ENCODE measurements at regions not wholly inside any gene's neighbourhood (a gene's known extent, or its start where the extent isn't known, plus 50 kb on each side); places are given as distances from the start of the nearest gene placed in this dataset.

- no peak overlapping the region for H3K27ac ChIP-seq
- BruUV-seq (replicated peaks): no TSS peak
- H3F3A ChIP-seq (ENCODE audit: insufficient read depth, low read depth): no peaks in the 10 kb centered on the region
- H3K4me1 ChIP-seq (replicated peaks; ENCODE audit: insufficient read depth): no peaks in the 10 kb centered on the region
- H3K4me2 ChIP-seq: no peak overlapping the region
- intact Hi-C loops (cut with micrococcal nuclease; ENCODE audit: unreplicated experiment): no loop called here
- no peak overlapping the region for H2AFZ ChIP-seq
- ChIA-PET POLR2A (ENCODE audit: unreplicated experiment) (no interaction called here), CTCF (no interaction called here)
- no peaks in the 10 kb centered on the region for H3K27me3 ChIP-seq (ENCODE audit: insufficient read depth, low read depth)
- no peaks in the 10 kb centered on the region for H3K36me3 ChIP-seq (ENCODE audit: low read depth)
- no peak overlapping the region for H3K4me3 ChIP-seq
- no peaks in the 10 kb centered on the region for H3K9me2 ChIP-seq (ENCODE audit: insufficient read depth)
- TF ChIP-seq CTCF (conservative IDR thresholded peaks at IDR 0.05): no peak
- no peak for TF ChIP-seq EZH2 (IDR thresholded peaks at IDR 0.05; ENCODE audit: low read depth)
- no peaks in the 10 kb centered on the region for H3K79me2 ChIP-seq (ENCODE audit: low read depth)
- no peaks in the 10 kb centered on the region for H4K20me1 ChIP-seq (ENCODE audit: insufficient read depth)
- 0 out of 2 replicates have a peak, but pooled peaks cover 3% of the 10 kb centered on the region for H3K9me3 ChIP-seq (ENCODE audit: insufficient read depth, low read depth)
- DNase-seq: no peak
Measured at GRCh38 chr18:10284540-10285282, 169.7 kb upstream of the APCDD1 start.

GRCh38 chr18:10285283-10285640, 169.2 kb upstream of the APCDD1 start:
- Histone ChIP-seq H3K27me3 (ENCODE audit: insufficient read depth, low read depth) (no peaks in the 10 kb centered on the region), H3K79me2 (ENCODE audit: low read depth) (no peaks in the 10 kb centered on the region), H3K9me2 (ENCODE audit: insufficient read depth) (no peaks in the 10 kb centered on the region), H3K36me3 (ENCODE audit: low read depth) (no peaks in the 10 kb centered on the region), H3K4me3 (no peak overlapping the region), H3K9me3 (ENCODE audit: insufficient read depth, low read depth) (0 out of 2 replicates have a peak, but pooled peaks cover 3% of the 10 kb centered on the region), H3K4me2 (no peak overlapping the region), H4K20me1 (ENCODE audit: insufficient read depth) (no peaks in the 10 kb centered on the region), H2AFZ (no peak overlapping the region), H3K27ac (no peak overlapping the region), H3F3A (ENCODE audit: insufficient read depth, low read depth) (no peaks in the 10 kb centered on the region), H3K4me1 (replicated peaks; ENCODE audit: insufficient read depth) (no peaks in the 10 kb centered on the region)
- DNase-seq: no peak
- intact Hi-C loops (cut with micrococcal nuclease; ENCODE audit: unreplicated experiment): no loop called here
- TF ChIP-seq CTCF (conservative IDR thresholded peaks at IDR 0.05) (no peak), EZH2 (IDR thresholded peaks at IDR 0.05; ENCODE audit: low read depth) (no peak)
- POLR2A ChIA-PET (ENCODE audit: unreplicated experiment): no interaction called here
- CTCF ChIA-PET: no interaction called here
- BruUV-seq (replicated peaks): no TSS peak

GRCh38 chr18:10286580-10287150, 167.8 kb upstream of the APCDD1 start:
- Histone ChIP-seq H4K20me1 (ENCODE audit: insufficient read depth) (no peaks in the 10 kb centered on the region), H2AFZ (no peak overlapping the region), H3K27me3 (ENCODE audit: insufficient read depth, low read depth) (no peaks in the 10 kb centered on the region), H3K9me2 (ENCODE audit: insufficient read depth) (no peaks in the 10 kb centered on the region), H3K4me2 (no peak overlapping the region), H3K27ac (no peak overlapping the region), H3K4me3 (no peak overlapping the region), H3K4me1 (replicated peaks; ENCODE audit: insufficient read depth) (no peaks in the 10 kb centered on the region), H3F3A (ENCODE audit: insufficient read depth, low read depth) (no peaks in the 10 kb centered on the region), H3K36me3 (ENCODE audit: low read depth) (no peaks in the 10 kb centered on the region), H3K9me3 (ENCODE audit: insufficient read depth, low read depth) (0 out of 2 replicates have a peak, but pooled peaks cover 3% of the 10 kb centered on the region), H3K79me2 (ENCODE audit: low read depth) (no peaks in the 10 kb centered on the region)
- TF ChIP-seq CTCF (conservative IDR thresholded peaks at IDR 0.05) (no peak), EZH2 (IDR thresholded peaks at IDR 0.05; ENCODE audit: low read depth) (no peak)
- BruUV-seq (replicated peaks): no TSS peak
- CTCF ChIA-PET: no interaction called here
- intact Hi-C loops (cut with micrococcal nuclease; ENCODE audit: unreplicated experiment): no loop called here
- POLR2A ChIA-PET (ENCODE audit: unreplicated experiment): no interaction called here
- DNase-seq: no peak
